ENCODE measurements at regions not wholly inside any gene's neighbourhood (a gene's known extent, or its start where the extent isn't known, plus 50 kb on each side); places are given as distances from the start of the nearest gene placed in this dataset.

GRCh38 chr11:79973721-79974617 lies 533.1 kb upstream of the TENM4 start:
- TF ChIP-seq CTCF (IDR thresholded peaks at IDR 0.05; ENCODE audit: insufficient read depth, missing control alignments), result no peak
- DNase-seq (ENCODE audit: insufficient read length, low spot score), result no peak
- FAIRE-seq, result no peak

- no peak for DNase-seq (ENCODE audit: insufficient read length, low spot score)
- no peak for FAIRE-seq
These were observed 530.4 kb upstream of the TENM4 start for GRCh38 chr11:79971255-79971654.

GRCh38 chr11:79966592-79966991 lies 525.8 kb upstream of the TENM4 start:
- FAIRE-seq, result no peak
- TF ChIP-seq CTCF (IDR thresholded peaks at IDR 0.05; ENCODE audit: insufficient read depth, missing control alignments), result no peak
- DNase-seq (ENCODE audit: insufficient read length, low spot score), result no peak

More at GRCh38 chr11:79971255-79971654, 530.4 kb upstream of the TENM4 start:
- TF ChIP-seq CTCF (IDR thresholded peaks at IDR 0.05; ENCODE audit: insufficient read depth, missing control alignments), result no peak

GRCh38 chr11:79963856-79964645 lies 523.2 kb upstream of the TENM4 start:
- FAIRE-seq (no peak), DNase-seq (ENCODE audit: insufficient read length, low spot score) (no peak)
- TF ChIP-seq CTCF (IDR thresholded peaks at IDR 0.05; ENCODE audit: insufficient read depth, missing control alignments), result no peak

GRCh38 chr11:79960461-79960860 lies 519.6 kb upstream of the TENM4 start:
- DNase-seq (ENCODE audit: insufficient read length, low spot score) (no peak), FAIRE-seq (no peak)
- no peak for TF ChIP-seq CTCF (IDR thresholded peaks at IDR 0.05; ENCODE audit: insufficient read depth, missing control alignments)

GRCh38 chr11:79959318-79959717 lies 518.5 kb upstream of the TENM4 start:
- DNase-seq (ENCODE audit: insufficient read length, low spot score) (no peak), FAIRE-seq (no peak)
- no peak for TF ChIP-seq CTCF (IDR thresholded peaks at IDR 0.05; ENCODE audit: insufficient read depth, missing control alignments)
